ENCODE measurements at regions not wholly inside any gene's neighbourhood (a gene's known extent, or its start where the extent isn't known, plus 50 kb on each side); places are given as distances from the start of the nearest gene placed in this dataset.
"Not testable (repeated sequence)": the region's sequence is repeated elsewhere in the genome, so short reads cannot be mapped to it uniquely, and the experiment has no call there.

DNA sequence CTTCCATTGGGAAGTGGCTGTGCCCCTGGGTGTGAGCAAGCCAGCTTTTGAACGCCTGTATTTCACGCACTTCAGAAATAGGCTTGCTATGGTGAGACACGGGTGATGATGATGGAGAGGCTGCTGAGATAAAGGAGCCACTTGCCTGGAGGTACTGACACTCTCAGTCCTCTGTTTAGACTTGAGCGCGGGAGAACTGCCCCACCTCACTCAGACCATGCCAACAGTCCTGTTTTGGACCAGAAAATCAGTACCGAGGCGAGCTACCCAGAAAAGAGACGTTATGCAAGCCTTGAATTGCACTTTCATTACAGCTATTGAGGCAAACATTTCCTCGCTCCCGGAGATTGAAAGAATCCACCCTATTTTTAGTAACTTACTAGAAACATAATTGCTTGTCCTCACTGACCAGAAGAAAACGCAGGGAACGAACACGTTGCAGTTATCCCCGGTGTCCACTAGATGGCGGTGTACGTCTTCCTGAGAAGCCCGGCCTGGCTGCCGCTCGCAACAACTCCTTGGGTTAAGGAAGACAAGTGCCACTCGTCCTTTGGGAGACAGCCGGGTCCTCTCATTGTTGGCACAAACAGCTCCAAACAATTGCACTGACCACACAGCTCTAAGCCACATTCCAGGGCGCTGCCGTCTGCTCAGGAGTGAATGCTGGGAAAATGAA lies 142.4 kb downstream of the PSAT1 start:
- DNase-seq = peak; percentile 15

- DNase-seq = no peak
These were observed 143.2 kb downstream of the PSAT1 start for GRCh38 chr9:78439866-78440830.

- DNase-seq = no peak
These were observed 144.5 kb downstream of the PSAT1 start for GRCh38 chr9:78441396-78441795.

DNA sequence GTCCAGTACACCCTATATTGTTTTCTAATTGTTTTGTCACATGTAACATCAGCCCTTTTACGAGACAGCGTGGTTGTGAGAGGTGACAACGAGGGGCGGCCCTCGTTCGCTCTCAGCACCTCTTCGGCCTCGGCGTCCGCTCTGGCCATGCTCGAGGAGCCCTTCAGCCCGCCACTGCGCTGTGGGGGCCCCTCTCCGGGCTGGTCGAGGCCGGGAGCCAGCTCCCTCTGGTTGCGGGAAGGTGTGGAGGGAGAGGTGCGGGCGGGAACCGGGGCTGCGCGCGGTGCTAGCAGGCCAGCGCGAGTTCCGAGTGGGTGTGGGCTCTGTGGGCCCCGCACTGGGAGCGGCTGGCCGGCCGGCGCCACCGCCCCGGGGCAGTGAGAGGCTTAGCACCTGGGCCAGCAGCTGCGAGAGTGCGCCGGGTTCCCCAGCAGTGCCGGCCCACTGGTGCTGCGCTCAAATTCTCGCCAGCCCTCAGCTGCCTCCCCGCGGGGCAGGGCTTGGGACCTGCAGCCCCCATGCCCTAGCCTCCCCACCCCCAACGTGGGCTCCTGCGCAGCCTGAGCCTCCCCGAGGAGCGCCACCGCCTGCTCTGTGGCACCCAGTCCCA lies 145.0 kb downstream of the PSAT1 start:
- no peak for DNase-seq

DNA sequence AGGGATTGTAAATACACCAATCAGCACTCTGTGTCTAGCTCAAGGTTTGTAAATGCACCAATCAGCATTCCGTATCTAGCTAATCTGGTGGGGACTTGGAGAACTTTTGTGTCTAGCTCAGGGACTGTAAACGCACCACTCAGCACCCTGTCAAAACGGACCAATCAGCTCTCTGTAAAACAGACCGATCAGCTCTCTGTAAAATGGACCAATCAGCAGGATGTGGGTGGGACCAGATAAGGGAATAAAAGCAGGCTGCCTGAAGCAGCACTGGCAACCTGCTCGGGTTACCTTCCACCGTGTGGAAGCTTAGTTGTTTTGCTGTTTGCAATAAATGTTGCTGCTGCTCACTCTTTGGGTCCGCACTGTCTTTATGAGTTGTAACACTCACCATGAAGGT lies 145.7 kb downstream of the PSAT1 start:
- DNase-seq = not testable (repeated sequence)

GRCh38 chr9:78443946-78444345 lies 147.0 kb downstream of the PSAT1 start:
- no peak for DNase-seq

GRCh38 chr9:78448960-78449673 lies 152.2 kb downstream of the PSAT1 start:
- DNase-seq = no peak

- DNase-seq = no peak
These were observed 156.5 kb downstream of the PSAT1 start for GRCh38 chr9:78453450-78453849.

- no peak for DNase-seq
These were observed 165.7 kb downstream of the PSAT1 start for GRCh38 chr9:78462611-78463010.

DNA sequence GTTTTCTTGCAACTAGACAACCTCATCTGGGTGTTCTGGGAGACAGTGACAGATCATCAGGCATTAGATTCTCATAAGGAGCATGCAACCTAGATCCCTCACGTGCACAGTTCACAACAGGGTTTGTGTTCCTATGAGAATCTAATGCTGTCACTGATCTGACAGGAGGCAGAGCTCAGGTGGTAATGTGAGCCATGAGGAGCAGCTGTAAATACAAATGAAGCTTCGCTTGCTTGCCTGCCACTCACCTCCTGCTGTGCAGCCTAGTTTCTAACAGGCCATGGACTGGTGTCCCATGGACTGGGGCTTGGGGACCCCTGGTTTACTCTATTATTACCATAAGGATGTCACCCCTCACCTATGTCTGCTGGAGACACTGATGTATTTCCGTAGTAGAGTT lies 166.8 kb downstream of the PSAT1 start:
- DNase-seq = no peak

DNA sequence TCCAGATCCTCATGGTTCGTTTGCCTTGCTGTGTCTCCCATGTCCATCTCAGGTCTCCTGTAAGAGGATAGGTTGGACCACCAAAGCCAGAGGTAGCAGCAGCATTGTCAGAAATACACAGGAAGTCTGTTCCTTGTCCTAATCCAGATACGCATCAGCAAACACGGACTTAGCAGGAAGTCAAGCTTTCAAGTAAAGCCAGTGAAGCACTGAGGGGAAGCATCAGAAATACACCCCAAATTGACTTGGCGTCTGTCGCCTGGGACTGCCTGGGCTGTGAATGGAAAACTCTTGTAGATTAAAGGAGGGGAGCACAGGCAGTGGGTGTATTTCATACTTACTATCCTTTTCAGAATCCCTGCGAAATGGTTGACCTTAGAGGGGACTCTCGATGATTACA lies 171.3 kb downstream of the PSAT1 start:
- DNase-seq = no peak

DNA sequence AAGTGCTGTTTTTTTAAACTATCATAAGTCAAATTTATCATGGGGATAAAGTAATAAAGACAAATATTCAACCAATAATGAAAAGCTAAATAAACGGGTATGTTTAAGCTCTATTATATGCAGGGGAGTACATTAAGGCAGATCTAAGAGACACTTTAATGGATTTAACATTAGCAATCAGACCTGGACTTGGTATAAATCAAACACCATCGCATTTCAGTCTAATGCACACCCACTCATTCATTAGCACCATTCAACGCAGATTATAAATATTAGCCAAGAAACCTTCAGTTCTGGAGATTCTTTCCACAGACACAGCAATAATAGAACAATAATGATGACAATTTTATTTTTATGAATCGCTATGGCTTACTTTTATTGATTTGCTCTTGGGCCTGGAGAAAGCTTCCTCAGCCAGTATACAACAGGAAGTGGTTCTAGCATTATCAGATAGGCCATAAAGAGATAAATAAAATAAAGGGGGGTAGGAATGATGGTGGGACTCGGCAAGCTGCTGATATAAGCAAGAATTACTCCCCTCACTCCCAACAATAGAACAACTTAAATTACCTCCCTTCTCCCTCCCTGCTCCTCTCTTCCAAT lies 172.2 kb downstream of the PSAT1 start:
- no peak for DNase-seq

GRCh38 chr9:78470216-78470615 lies 173.3 kb downstream of the PSAT1 start:
- no peak for DNase-seq

DNA sequence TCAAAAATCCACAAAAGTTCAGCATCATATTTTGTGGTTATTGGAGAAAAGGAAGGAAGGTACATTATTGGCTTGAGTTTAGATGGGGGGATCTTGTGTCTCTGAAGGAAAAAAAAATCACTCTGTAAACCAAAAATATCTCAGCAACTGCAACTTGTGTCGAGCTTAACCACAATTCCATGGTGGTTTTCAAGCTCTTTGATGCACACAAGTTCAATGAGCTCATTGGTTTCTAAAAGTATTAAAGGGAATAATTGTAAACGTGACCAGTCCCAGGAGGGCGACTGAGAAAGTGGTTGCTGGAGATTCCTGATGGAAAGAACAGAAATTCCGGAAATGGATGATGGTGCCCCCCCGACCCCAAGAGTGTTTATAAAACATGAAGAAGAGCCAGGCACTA lies 173.8 kb downstream of the PSAT1 start:
- no peak for DNase-seq

DNA sequence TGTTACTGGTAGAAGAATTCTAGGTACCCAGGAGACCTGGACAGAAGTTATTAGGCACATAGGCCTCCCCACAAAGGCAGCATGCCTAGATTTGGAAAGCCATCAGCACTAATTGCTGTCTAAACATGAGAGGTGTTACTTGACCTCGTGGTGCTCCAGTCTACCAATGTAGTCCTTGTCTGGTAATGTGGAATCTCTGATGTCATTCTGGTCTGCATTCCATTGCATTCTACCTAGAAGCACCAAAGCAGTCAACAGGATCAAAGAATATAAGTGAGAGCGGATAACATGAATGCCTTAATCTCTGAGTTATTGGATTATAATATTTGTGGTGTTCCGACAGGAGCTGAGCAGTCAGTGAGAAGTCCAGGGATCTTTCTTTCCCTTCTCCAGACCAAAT lies 175.2 kb downstream of the PSAT1 start:
- no peak for DNase-seq

- DNase-seq = no peak
These were observed 182.5 kb downstream of the PSAT1 start for GRCh38 chr9:78479441-78479840.

DNA sequence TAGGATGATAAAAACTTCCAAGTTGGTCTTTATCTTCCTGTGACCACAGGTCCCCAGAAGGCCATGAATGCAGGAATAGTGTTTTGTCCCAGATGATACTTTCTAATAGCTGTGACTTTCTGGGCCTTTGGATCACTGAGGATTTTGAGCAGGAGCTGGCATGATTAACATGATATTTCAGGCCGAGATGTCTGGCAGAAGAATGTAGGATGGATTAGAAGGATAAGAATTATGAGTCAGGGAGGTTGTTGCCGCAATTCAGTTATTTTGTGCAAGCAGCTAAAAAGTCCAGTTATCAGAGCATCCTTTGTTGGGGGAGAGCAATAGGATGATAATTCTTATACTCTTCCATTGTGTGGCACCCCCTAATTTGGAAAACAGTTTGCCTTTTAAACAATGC lies 189.7 kb downstream of the PSAT1 start:
- DNase-seq = no peak

DNA sequence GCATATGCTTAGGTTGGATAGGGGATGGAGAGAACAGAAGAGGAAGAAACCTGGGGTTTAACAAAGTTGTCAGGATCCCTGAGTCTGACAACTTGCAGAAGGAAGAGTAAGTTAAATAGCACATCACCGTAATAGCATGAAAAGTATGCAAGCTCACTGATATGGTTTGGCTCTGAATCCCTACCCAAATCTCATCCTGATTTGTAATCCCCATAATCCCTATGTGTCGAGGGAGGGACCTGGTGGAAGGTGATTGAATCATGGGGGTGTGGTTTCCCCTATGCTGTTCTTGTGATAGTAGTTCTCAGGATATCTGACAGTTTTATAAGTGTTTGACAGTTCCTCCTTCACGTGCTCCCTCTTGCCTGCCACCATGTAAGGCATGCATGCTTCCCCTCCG lies 193.3 kb downstream of the PSAT1 start:
- DNase-seq = no peak

GRCh38 chr9:78491402-78491801 lies 194.5 kb downstream of the PSAT1 start:
- DNase-seq = no peak

DNA sequence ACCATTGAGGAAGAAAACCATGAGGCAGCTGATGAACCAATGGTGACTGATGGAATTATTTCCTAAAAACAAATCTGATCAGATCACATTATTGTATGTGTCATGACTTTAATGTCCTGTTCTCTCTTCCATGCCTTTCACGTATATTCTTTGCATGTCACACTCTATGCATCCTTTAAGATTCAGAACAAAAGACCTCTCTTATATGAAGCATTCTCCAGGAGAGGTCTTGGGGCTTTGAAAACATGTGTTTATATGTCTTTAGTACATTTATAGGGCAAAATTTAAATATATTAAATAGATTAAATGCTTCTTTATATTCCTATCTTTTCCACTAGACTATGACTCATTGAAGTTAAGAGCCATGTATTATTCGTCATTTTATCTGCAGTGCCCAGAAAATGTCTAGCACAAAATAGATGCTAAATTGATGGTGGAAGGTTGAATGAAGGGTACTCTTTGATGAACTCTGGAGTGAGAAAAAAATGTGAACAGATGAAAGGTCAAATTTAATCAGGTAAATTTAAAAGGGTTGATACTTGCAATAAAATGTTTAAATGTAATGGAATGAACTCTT lies 196.3 kb downstream of the PSAT1 start:
- DNase-seq = no peak

- DNase-seq = no peak
These were observed 205.6 kb downstream of the PSAT1 start for GRCh38 chr9:78502566-78502965.

DNA sequence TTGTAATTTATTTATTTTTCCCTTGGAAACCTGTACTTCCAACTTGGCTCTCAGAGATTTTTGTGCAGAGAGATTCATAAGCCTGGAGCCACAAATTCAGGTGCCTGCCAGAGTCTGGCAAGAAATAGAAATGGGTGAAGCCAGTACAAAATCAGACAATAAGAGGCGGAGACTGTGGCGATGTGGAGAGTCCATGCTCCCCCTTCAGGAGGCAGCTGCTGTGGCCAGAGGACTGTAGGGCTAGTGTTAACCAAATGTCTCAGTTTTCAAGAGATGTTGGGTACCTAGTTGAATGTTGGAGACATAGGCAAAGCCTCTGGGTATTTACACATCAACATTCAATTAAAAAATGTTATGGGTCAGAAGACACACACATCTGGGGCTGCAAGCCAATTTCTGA lies 208.6 kb downstream of the PSAT1 start:
- no peak for DNase-seq
